ENCODE measurements at regions not wholly inside any gene's neighbourhood (a gene's known extent, or its start where the extent isn't known, plus 50 kb on each side); places are given as distances from the start of the nearest gene placed in this dataset.

DNA sequence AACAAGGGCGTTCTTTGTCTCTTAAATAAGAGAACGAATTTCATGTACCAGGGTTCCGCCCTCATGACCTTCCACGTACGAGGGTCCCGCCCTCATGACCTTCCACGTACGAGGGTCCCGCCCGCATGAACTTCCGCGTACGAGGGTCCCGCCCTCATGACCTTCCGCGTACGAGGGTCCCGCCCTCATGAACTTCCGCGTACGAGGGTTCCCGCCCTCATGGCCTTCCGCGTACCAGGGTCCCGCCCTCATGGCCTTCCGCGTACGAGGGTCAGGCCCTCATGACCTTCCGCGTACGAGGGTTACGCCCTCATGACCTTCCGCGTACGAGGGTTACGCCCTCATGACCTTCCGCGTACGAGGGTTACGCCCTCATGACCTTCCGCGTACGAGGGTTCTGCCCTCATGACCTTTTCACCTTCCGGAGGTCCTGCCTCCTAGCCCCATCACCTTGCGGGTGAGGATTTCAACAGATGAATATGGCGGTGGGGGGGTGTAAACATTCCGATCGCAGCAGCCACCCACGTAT, 273.9 kb upstream of the ADAMTS16 start:
- no peak for DNase-seq

DNA sequence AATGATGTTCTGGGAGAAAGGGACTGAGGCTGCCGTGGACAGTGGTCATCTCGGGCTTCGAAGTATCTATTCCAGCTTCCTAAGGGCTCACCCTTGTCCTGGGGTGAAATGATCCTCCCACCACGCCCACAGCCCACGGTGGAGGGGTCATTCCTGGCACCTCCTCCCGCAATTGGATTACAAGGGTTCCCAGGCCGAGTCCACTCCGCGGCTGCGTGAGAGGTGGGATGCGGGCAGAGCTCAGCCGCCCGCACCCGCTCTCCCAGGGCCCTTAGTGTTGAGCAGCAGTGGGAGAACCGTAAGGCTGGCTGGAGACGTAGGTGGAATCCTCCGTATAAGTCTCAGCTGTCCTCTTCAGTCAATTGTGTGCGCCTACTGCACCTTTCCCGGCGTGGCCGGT, 273.3 kb upstream of the ADAMTS16 start:
- DNase-seq, result no peak

DNA sequence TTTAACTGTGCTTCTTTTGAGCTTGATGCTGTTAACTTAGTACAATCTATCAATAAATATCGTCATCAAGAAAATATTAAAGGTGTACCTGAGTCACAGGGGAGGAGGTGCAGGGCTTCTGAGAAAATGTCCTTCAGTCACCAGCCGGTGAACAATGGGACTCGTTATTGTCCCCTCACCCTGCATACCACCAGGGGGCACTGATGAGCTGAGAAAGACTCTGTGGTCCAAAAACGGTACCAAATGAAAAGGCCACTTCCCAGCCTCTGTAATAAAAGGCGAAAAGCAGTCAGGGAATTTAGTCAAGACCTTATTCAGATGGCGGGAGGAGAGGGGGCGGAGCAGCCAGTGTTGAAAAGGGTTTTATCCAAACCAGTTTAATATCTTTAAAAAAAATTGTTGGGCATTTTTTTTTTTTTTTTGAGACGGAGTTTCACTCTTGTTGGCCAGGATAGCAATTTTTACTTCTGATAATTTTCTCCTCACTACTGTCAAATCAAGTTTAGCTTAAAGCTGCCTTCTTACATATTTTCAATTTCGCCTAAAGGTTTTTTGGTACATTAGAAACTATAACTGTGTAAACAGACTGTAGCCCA, 271.9 kb upstream of the ADAMTS16 start:
- DNase-seq, result no peak

DNA sequence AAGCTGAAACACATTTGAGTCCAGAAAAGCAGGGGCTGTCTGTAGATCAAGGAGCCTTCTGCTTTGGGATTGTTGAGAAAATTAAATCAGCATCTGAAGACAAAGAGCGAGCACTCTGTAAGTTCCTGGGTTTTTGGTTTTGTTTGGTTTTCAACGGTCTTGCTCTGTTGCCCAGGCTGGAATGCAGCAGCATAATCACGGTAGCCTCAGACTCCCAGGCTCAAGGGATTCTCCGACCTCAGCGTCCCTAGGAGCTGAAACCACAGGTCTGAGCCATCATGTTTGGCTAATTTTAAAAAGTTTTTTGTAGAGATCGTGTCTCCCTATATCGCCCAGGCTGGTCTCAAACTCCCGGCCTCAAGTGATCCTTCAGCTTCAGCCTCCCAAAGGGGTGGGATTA, 266.5 kb upstream of the ADAMTS16 start:
- no peak for DNase-seq

DNA sequence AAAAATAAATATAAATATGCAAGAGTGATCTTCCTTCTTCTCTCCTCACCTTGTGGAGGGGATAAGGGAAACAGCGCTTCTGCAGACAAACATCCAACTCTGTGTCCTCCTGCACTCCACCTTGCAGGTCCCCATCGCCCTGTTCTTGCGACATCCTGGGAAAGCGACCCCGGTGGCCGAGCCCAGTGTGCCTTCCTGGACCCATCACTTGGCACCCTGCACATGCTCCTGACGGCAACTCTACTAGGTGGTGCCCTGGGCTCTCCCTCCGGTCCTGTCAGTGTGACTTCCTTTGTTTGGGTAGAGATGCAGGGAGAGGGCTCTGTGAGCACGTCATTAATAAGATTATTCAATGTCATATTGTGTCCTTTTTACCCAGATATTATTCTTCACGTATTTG, 266.0 kb upstream of the ADAMTS16 start:
- no peak for DNase-seq

DNA sequence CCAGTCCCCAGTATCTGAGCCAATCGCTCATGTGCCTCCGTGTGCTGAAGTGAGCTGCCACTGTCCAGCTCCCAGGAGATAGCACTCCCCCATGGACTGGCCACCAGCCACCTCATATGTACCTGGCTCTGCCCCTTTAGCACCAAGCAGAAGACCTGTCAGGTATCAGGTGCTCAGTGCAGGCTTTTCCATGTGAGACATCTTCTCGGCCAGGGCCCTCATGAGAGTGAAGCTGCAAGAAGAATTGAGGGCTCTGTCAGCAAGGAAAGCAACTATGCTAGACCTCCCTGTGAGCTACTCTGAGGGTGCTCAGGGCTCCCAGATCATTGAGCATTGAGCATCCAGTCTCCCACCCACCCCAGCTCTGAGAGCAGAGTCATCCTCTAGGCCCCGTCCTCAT, 264.2 kb upstream of the ADAMTS16 start:
- no peak for DNase-seq

DNA sequence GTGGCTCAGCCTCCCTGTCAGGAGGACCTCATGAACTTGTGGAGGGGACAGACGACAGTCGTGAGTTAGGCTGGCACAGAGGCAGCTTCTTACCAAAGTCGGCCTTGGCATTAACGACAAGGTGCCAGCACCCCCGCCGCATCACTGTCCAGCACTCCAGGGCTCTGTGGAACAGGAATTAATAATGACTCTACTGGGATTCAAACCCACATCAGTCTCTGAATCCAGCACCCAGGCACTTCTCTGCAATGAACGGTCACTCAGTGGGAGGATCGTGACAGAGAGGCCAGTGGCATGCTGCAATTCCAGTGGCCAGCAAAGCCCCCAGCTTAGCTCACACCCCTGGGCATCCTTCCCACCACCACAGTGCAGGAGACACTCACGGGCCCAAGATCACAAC, 263.3 kb upstream of the ADAMTS16 start:
- no peak for DNase-seq

DNA sequence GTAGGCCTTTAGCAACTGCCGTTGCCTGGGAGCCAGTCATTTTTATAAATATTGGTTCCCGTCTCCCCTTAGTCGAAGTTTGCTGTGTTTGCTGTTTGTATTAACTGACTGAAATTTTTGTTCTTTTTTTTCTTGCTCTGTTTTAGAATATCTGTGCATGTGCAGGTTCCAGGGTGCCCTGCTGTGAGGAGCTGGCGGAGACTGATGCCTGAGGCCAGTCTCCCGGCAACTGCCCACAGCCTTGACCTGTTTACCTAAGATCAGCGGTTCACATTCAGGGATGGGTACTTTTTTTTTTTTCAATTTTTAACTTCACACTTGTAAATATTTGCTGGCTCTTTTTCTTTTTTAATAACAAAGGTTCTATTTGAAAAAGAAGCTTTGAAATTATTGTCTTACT, 262.6 kb upstream of the ADAMTS16 start:
- no peak for DNase-seq

DNA sequence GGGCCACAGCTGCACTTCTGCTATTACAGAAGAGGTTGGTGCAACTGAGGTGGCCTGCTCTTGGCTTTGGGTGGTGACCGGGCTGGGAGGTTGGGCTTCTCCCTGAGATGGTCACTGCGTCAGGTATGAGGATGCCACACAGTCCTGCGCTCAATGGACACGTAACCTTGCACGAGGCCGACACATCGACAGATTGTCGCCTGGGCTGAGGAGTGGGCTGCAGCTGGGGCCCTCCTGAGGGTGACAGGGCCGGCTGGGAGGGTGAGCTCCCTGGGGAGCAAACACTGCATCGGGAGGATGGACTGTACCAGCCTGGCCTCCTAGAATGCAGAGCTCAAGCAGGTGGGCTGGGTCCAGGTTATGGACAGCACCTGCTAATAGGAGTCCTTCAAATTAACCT, 261.1 kb upstream of the ADAMTS16 start:
- no peak for DNase-seq

DNA sequence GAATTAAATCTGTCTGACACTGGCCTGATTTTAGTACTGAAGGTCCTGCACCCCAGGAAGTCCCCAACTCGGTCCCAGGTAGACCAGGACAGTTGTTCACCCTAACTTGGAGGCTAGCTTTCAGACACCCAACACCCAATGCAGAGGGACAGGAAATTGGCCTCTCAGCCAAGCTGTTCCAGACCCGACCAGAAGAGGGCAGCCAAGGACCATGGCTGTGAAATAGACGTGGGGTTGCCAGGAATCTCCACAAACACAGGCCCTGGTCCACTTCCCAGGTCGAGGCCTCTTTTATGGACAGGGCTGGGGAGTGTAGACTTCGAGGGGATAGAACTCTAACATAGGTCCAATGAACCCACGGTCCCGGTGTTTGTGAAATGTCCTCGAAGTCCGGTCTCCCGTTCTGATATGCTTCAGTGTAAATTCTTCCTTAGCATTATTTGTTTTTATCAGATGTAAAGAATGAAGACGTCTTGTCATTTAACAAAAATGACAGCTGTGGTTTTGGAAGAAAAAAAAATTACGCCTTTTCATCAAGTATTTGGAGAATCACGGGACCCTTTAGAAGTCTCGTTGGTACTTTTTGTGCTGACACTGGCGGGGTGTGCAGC, 260.3 kb upstream of the ADAMTS16 start:
- peak; percentile 25 for DNase-seq

DNA sequence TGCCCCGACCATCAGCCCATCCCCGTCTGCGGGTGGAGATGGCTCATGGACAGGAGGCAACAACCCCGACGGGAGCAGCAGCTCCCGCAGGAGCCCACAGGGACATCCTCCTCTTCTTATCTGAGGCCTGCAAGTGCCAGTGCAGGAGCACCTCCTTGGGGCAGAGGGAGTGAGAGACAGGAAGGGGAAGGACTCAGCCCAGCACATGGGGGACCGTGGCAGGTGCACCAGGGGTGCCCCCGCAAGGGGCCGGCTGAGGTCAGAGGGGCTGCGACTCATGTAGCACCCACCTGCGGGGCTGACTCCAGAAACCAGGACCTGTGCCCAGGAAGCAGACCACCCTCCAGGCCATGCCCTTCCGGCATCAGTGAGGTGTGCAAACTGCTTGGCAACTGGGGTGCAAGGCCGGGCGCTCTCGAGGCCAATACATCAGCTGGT, 259.8 kb upstream of the ADAMTS16 start:
- no peak for DNase-seq

DNA sequence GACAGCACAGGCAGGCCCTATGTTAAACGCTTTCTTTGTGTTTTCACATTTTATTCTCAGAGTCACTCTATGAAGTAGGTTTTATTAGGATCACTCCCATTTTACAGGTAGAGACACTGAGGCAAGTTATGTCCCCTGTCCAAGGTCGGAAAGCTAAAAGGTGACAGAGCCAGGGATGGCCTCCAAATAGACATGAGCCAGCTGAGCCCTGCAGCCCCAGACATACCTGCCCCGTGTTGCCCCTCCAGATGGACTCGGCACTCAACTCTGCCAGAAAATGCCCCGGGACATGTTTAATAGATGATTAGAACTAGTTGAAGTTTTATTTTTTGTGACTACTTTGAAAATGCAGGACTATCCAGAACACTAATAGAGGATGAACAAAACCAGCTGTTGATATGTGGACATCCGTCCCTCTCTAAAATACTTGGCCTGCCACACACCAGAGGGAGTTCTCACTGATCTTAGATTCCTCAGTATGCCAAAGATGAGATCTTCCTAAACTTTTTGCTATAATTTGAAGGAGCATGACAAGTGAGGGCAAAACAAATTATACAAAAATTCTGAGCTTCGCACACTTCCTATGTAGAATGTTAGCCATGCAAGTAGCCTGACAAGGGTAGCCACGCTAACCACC, 258.6 kb upstream of the ADAMTS16 start:
- DNase-seq, result no peak

DNA sequence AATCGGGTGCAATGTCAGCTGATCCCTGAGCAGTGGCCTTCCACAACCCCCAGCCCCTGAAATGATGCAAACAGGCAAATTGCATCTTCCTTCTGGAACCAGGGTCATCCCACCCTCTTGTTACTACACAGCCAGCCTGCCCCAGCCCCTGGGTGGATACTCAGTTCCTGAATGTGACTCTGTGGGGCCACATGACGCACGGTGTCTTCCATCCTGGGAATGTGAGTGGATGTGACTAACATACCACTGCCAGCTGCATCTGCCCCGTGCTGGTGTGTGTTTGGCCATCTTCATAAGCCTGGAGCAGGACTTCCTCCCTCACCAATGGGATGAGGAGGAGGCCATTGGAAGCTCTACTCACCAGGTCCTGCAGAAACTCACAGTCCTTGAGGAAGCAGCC, 257.9 kb upstream of the ADAMTS16 start:
- DNase-seq, result no peak

DNA sequence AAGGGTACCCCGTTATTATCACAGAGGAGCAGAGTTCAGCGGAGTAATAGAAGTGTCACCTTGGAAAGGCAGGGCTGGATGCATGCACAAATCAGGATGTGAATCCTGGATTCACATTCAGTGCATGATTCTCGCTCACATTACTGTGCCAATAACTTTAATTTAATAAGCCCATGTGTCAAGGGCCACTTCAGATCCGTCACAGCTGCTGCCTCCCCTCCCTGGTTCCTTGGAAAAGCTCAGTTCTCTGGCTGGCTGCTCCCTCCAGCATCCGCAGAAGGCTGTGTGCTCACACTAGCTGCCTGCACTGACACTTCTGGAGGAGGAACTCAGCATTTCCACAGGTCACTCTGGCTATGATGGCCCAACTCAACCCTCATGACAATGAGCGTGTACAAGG, 256.8 kb upstream of the ADAMTS16 start:
- DNase-seq, result no peak

DNA sequence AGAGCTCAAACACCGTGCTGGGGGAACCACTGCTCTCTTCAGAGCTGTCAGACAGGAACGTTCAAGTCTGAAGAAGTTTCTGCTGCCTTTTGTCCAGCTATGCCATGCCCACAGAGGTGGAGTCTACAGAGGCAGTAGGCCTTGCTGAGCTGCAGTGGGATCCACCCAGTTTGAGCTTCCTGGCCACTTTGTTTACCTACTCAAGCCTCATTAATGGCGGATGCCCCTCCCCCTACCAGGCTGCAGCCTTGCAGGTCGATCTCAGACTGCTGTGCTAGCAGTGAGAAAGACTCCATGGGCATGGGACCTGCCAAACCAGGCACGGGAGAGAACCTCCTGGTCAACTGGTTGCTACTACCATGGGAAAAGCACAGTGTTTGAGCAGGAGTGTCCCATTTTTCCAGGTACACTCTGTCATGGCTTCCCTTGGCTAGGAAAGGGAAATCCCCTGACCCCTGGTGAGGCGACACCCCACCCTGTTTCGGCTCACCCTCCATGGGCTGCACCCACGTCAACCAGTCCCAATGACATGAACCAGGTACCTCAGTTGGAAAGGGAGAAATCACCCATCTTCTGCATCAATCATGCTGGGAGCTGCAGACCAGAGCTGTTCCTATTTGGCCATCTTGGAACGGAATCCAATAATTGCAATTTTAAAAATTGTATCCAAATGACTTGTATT, 246.9 kb upstream of the ADAMTS16 start:
- no peak for DNase-seq

DNA sequence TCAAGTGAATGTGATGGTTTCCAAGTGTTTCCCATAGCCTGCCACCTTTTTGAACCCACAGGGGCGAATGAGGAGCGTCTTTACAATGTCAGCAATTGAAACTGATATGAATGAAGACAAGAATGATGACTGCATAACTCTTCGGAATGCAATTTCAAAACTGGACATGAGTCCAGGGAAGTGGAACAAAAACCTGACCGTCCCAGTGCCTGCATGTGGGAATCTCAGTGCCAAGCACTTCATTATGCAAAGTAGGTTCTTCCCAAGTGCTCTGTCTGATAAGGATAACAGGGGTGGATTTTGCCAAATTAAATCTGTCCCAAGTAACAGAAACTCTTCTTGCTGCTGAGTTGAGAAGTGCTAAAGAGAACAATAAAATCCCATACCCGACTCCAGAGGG, 243.8 kb upstream of the ADAMTS16 start:
- DNase-seq, result no peak

DNA sequence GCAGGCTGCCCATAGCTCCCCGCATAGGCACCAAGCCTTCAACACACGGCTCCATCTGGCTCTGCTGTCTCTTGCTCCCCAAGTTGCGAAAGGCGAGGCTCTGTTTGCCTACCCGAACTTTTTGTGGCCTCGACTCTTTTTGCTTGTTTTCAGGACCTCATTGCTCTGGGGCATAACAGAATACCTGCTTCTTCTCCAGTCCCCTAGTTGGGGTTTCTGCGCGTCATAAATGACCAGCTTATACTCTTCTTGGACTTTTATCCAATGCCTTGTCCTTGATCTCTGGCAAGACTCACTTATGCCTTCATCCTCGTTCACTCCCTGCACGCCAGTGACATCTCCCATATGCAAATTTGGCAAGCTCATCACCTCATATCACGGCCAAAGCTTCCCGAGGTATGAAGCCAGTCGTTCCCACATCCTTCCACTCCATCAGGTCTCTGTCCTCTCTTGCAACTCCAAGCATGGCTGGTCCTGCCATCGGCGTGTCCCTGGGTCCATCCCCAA, 238.8 kb upstream of the ADAMTS16 start:
- DNase-seq, result no peak

DNA sequence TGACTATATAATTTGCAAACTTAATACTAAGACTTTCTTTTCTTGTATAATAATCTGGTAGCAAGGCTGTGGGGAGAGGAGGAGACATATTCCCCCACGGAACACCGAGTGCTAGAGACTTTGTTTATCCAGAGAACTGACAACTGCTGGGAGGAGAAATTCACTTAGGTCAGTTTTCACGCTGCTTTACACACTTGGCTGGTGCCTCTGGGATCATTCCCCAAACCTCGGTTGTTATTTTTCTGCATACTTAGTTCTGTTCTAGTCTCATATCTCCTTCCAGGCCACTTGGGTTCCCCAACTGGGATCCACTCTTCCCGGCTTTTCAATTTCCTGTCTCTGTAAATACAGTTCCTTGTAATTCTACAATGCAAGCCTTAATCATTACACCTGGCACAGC, 238.2 kb upstream of the ADAMTS16 start:
- DNase-seq, result no peak

DNA sequence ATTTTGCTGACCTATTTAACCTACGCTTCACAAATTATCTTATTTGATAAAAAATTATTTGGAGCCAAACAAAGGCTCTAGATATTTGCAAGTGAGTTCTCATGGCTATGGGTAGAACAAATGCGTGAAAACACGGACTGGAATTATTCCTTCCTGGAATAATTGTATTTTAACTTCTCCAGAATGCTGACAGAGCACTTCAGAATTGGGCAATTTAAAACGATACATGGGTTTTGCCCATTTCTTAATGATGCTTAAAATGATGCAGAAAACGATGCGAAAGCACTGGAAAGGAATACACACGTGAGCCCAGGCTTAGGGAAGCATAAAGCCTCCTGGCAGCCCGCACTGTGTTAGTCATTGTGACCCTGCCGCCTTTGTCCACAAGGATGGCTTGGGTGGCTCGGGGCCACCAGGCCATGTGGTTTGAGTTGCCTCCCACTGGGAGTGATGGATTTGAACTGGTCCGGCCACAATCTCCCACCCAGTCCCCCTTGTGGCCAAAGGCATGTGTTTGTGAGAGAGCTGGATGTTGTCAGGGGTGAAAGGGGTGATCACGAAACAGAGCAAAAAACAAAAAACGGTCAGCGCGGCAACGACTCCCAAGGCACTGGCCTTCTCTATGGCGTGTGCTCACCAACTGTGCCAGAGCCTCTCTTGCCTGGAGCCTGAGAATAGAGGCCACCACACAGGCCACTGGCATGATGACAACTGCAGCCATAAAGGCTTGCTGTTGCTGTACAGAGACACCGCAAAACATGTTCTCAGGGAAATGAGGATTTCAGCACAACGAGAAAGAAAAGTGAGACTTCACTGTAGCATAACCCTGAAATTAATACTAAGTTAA, 234.2 kb upstream of the ADAMTS16 start:
- no peak for DNase-seq

DNA sequence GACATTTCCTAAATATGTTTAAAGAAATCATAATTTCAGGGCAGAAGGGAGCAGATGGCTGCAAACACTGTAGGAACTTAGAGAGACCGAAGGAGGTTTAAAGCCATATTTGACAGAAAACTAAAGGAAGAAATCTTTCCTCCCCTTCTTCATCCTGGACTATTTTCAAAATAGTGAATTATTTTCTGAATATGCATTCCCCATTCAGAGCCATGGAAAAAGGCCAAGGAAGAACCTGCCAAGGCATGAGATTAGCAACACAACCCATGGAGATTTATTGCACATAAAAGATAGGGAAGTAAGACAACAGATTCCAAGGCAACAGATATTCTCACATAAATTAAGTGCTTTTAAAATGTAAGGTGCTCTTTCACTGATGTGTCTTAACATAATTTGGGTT, 233.3 kb upstream of the ADAMTS16 start:
- DNase-seq, result no peak

DNA sequence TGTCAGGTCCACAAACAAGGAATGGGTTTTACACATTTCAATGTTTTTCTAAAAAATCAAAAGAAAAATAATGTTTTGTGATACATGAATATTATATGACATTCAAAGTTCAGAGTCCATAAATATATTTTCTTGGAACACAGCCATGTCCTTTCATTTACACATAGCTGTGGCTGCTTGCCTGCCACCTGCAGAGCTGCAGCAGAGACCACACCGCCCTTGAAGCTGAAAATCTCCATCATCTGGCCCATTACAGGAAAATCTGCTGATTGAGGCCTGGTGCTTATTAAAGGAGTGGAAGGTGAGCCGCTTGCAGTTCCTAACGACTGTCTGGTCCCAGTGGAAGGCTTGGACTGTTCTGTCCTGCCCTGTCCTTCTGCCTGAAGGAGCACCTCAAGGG, 232.6 kb upstream of the ADAMTS16 start:
- DNase-seq, result no peak

DNA sequence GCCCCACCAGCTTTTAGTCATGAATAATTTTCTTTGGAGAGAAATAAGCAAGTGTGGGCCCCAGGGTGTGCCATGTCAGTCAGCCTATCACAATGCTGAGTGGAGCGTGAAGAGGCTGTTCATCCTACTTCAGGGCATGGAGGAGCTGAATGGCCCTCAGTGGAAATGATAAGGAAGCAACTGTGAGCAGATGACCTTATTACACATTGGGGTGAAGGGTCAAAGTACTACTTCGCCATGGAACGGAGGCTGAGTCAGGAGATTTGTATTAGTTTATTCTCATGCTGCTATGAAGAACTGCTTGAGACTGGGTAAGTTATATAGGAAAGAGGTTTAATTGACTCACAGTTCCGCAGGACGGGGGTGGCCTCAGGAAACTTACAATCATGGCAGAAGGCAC, 231.0 kb upstream of the ADAMTS16 start:
- DNase-seq, result no peak

Measured in NCI-H226 (cell line).